Panc1 (cell line): ENCODE measurements at regions not wholly inside any gene's neighbourhood (a gene's known extent, or its start where the extent isn't known, plus 50 kb on each side); places are given as distances from the start of the nearest gene placed in this dataset.

Source experiments
- ATAC-seq: fragments of 200-7000 bp; cut with Tn5 transposase; 2 replicates; pipeline ENCODE4 v1.9.1; 2020; ENCODE audit warnings: mild to moderate bottlenecking, moderate library complexity
- BruUV-seq: library from RNA; stranded (reverse); fragments of 400-500 nt; replicated peaks from 2 replicates; lab custom pipeline; 2021; lab: Mats Ljungman, UMichigan
- CTCF ChIA-PET: fragments of 300-600 bp; sonication (Branson Sonifier 250); formaldehyde crosslinking; loops from one replicate; lab custom pipeline; 2022; ENCODE audit warnings: antibody characterized with exemption; lab: Charles Lee
- POLR2A ChIA-PET: fragments of 300-600 bp; sonication (Branson Sonifier 250); formaldehyde crosslinking; loops from one replicate; lab custom pipeline; 2022; ENCODE audit warnings: antibody characterized with exemption; lab: Charles Lee
- DNase-seq: peaks from one replicate; pipeline ENCODE4 v3.0.0-alpha.2; 2010; ENCODE audit warnings: low read depth, low spot score
- H3K27ac ChIP-seq: 2 replicates; pipeline ENCODE4 v1.5.1; 2011; ENCODE audit warnings: mild to moderate bottlenecking, low read length, inconsistent platforms
- H3K27me3 ChIP-seq: fragments of 200-500 bp; sonication (Bioruptor generic); 2 replicates; pipeline ENCODE4 v1.6.0; 2014; ENCODE audit warnings: low read length, inconsistent platforms; ENCODE audit not compliant: control insufficient read depth, insufficient read depth
- H3K36me3 ChIP-seq: fragments of 200-500 bp; sonication (Bioruptor generic); 2 replicates; pipeline ENCODE4 v1.5.1; 2014; ENCODE audit warnings: inconsistent platforms, mild to moderate bottlenecking, low read length, moderate library complexity; ENCODE audit not compliant: control insufficient read depth, insufficient read depth
- H3K4me1 ChIP-seq: 2 replicates; pipeline ENCODE4 v1.5.1; 2011; ENCODE audit warnings: inconsistent platforms, mild to moderate bottlenecking, low read length, moderate library complexity; ENCODE audit not compliant: control insufficient read depth, insufficient read depth
- H3K4me3 ChIP-seq, 2 experiments: 2 replicates each; pipeline ENCODE4 v1.5.1; 2011 to 2012; ENCODE audit warnings: low read depth in 2 of 2, low read length in 2 of 2, mild to moderate bottlenecking in 2 of 2, inconsistent platforms in 1 of 2, moderate library complexity in 1 of 2
- H3K9me3 ChIP-seq: fragments of 200-500 bp; sonication (Bioruptor generic); 2 replicates; pipeline ENCODE4 v1.5.1; 2014; ENCODE audit warnings: low read depth, mild to moderate bottlenecking, inconsistent platforms, low read length, moderate library complexity; ENCODE audit not compliant: control insufficient read depth, insufficient read depth
- CTCF ChIP-seq: fragments of 450-650 bp; IDR thresholded peaks from 2 replicates; pipeline ENCODE4 v1.5.1; 2017; ENCODE audit warnings: mild to moderate bottlenecking
- POLR2AphosphoS5 ChIP-seq: IDR thresholded peaks from 2 replicates; pipeline ENCODE4 v1.6.1; 2012; ENCODE audit warnings: mild to moderate bottlenecking, low read depth, low read length, moderate library complexity
- REST ChIP-seq, 2 experiments: IDR thresholded peaks; 2 replicates each; pipeline ENCODE4 v1.6.1; 2011 to 2012; ENCODE audit warnings: low read depth in 2 of 2, control low read depth in 1 of 2, low read length in 1 of 2, mild to moderate bottlenecking in 1 of 2, moderate library complexity in 1 of 2; ENCODE audit not compliant: insufficient read depth in 1 of 2
- SIN3A ChIP-seq: IDR thresholded peaks from 2 replicates; pipeline ENCODE4 v1.6.1; 2012; ENCODE audit warnings: low read depth, mild to moderate bottlenecking, low read length, moderate library complexity, borderline replicate concordance; ENCODE audit not compliant: insufficient read depth
- TCF7L2 ChIP-seq: IDR thresholded peaks from 2 replicates; pipeline ENCODE4 v1.6.1; 2011; ENCODE audit warnings: mild to moderate bottlenecking, low read depth, low read length, inconsistent platforms
- in situ Hi-C: cut with HindIII; loops from 2 replicates; pipeline ENCODE4 v1.10.0; 2016; ENCODE audit warnings: low sequenced_read_pairs, low pct_unique_long_range_greater_than_20kb
- intact Hi-C: fragments of 100-400 bp; cut with micrococcal nuclease; formaldehyde crosslinking; loops from one replicate; pipeline ENCODE4 v1.10.0; 2022; ENCODE audit not compliant: unreplicated experiment

DNA sequence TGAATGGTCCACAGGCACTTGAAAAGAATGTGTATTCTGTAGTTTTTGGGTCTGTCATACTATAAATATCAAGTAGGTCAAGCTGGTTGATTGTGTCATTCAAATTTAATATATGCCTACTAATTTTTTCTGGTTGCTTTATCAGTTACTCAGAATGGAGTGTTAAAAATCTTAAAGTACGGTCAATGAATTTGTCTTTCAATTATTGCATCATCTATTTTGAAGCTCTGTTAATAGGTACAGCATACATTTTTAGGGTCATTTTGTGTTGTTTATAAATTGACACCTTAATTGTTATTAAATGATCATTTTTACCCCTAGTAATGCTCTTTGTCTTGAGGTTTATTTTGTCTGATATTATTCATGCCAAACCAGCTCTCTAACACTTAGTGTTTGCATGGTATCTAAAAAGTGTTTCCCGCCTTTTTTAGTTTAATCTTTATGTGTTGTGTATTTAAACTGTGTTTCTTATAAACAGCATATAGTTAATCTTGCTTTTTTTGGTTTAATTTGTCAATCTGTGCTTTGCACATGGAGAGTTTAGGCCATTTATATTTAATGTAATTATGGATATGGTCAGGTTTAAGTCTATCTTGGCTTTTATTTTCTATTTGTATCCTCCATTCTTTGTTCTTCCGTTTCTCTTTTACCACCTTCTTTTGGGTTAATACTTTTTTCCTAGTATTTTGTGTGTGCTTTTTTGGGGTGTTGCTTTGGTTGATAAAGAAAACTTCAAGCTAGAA is 204.9 kb upstream of the EEF2KMT start:
- ATAC-seq (no peak), DNase-seq (no peak)
- Histone ChIP-seq H3K4me3 (no peak overlapping the region), H3K36me3 (no peaks in the 10 kb centered on the region), H3K27me3 (no peaks in the 10 kb centered on the region; the same call in 1 of the 2 replicates), H3K27ac (no peak overlapping the region), H3K4me1 (no peaks in the 10 kb centered on the region), H3K9me3 (0 out of 2 replicates have a peak, but pooled peaks cover 4% of the 10 kb centered on the region)
- TF ChIP-seq CTCF (no peak), SIN3A (no peak), POLR2AphosphoS5 (no peak), REST (IDR thresholded peaks at IDR 0.05; ENCODE audit: insufficient read depth in 1 of 2, low read depth in 2 of 2, low read length in 1 of 2) (no peak), TCF7L2 (no peak)
- BruUV-seq, result no TSS peak
- POLR2A ChIA-PET, result no interaction called here
- in situ Hi-C loops (no loop called here), intact Hi-C loops (no loop called here)
- CTCF ChIA-PET, result no interaction called here

- CTCF ChIA-PET, result no interaction called here
- Histone ChIP-seq H3K4me3 (no peak overlapping the region), H3K27me3 (no peaks in the 10 kb centered on the region; the same call in 1 of the 2 replicates), H3K4me1 (no peaks in the 10 kb centered on the region), H3K9me3 (0 out of 2 replicates have a peak, but pooled peaks cover 4% of the 10 kb centered on the region), H3K27ac (no peak overlapping the region), H3K36me3 (no peaks in the 10 kb centered on the region)
- in situ Hi-C loops, result no loop called here
- intact Hi-C loops, result no loop called here
- no peak for DNase-seq
- TF ChIP-seq REST (IDR thresholded peaks at IDR 0.05; ENCODE audit: insufficient read depth in 1 of 2, low read depth in 2 of 2, low read length in 1 of 2) (no peak), SIN3A (no peak), CTCF (no peak), TCF7L2 (no peak), POLR2AphosphoS5 (no peak)
- POLR2A ChIA-PET, result no interaction called here
- no TSS peak for BruUV-seq
- no peak for ATAC-seq
Measured at GRCh38 chr16:5298202-5298601, 200.6 kb upstream of the EEF2KMT start.
